Activated B cell treated with CpG ODN at 0.5 μM for 24 hours (primary cell): ENCODE measurements at regions not wholly inside any gene's neighbourhood (a gene's known extent, or its start where the extent isn't known, plus 50 kb on each side); places are given as distances from the start of the nearest gene placed in this dataset.

Source experiments
- ATAC-seq: fragments of 200-7000 bp; cut with Tn5 transposase; one replicate; pipeline ENCODE4 v1.10.0; 2021; ENCODE audit warnings: low read depth, mild to moderate bottlenecking, moderate library complexity
- CTCF ChIA-PET: fragments of 350-600 bp; sonication (Branson Sonifier 250); formaldehyde crosslinking; loops from one replicate; lab custom pipeline; 2021; ENCODE audit warnings: antibody characterized with exemption; lab: Charles Lee
- POLR2A ChIA-PET: fragments of 350-600 bp; sonication (Branson Sonifier 250); formaldehyde crosslinking; loops from one replicate; lab custom pipeline; 2021; ENCODE audit warnings: antibody characterized with exemption; lab: Charles Lee
- DNase-seq: peaks from one replicate; pipeline ENCODE4 v3.0.0; 2022
- H3K27ac Mint-ChIP-seq: one replicate; pipeline ENCODE4 v1.8.0; 2020; ENCODE audit warnings: mixed read lengths
- H3K27me3 Mint-ChIP-seq: one replicate; pipeline ENCODE4 v1.8.0; 2021; ENCODE audit warnings: mixed read lengths
- H3K36me3 Mint-ChIP-seq: one replicate; pipeline ENCODE4 v1.8.0; 2021; ENCODE audit warnings: low read depth, mixed read lengths
- H3K4me1 Mint-ChIP-seq: one replicate; pipeline ENCODE4 v1.8.0; 2021; ENCODE audit warnings: mixed read lengths
- H3K4me3 Mint-ChIP-seq: one replicate; pipeline ENCODE4 v1.8.0; 2020; ENCODE audit warnings: mild to moderate bottlenecking, mixed read lengths
- H3K9me3 Mint-ChIP-seq: one replicate; pipeline ENCODE4 v1.8.0; 2020; ENCODE audit warnings: mixed read lengths
- CTCF ChIP-seq: fragments of 200-600 bp; IDR thresholded peaks from one replicate; pipeline ENCODE4 v1.8.0; 2022; ENCODE audit warnings: antibody characterized with exemption, mild to moderate bottlenecking
- intact Hi-C: fragments of 100-400 bp; cut with micrococcal nuclease; formaldehyde crosslinking; loops from one replicate; pipeline ENCODE4 v1.15.1; 2024

DNA sequence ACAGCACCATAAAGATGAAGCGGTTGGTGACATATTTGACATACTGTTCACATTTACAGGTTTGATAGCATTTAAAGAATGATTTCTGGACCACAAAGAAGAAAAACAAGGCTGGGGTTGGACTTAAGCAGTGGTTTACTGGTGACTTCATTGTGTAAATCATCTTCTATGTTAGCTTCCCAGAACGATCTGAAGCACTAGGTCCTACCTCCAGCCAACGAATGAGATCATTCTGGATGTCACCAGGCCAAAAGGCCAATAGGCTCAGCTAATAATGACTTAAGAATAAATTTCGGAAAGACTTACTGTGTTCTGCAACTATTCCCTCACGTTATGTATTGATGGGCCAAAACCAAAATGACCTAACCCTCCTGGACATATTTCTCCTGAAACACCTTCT lies 675.3 kb upstream of the CCNG1 start:
- Mint-ChIP-seq H3K9me3 (peaks cover 8% of the 10 kb centered on the region), H3K4me3 (no peak overlapping the region), H3K4me1 (no peaks in the 10 kb centered on the region), H3K27ac (no peak overlapping the region), H3K36me3 (no peaks in the 10 kb centered on the region), H3K27me3 (no peaks in the 10 kb centered on the region)
- no peak for TF ChIP-seq CTCF
- ATAC-seq (no peak), DNase-seq (no peak)
- ChIA-PET POLR2A (no interaction called here), CTCF (no interaction called here)
- intact Hi-C loops = no loop called here

- ChIA-PET CTCF (no interaction called here), POLR2A (no interaction called here)
- no peaks in the 10 kb centered on the region for H3K4me1 Mint-ChIP-seq
- no peaks in the 10 kb centered on the region for H3K36me3 Mint-ChIP-seq
- H3K9me3 Mint-ChIP-seq = peaks cover 3% of the 10 kb centered on the region
- H3K27me3 Mint-ChIP-seq = no peaks in the 10 kb centered on the region
- no peak for DNase-seq
- intact Hi-C loops = no loop called here
- no peak for TF ChIP-seq CTCF
- ATAC-seq = no peak
- no peak overlapping the region for H3K4me3 Mint-ChIP-seq
- no peak overlapping the region for H3K27ac Mint-ChIP-seq
These were observed 668.4 kb upstream of the CCNG1 start for GRCh38 chr5:162769019-162769418.

GRCh38 chr5:162785673-162786072 lies 651.7 kb upstream of the CCNG1 start:
- H3K4me3 Mint-ChIP-seq = no peak overlapping the region
- H3K36me3 Mint-ChIP-seq = no peaks in the 10 kb centered on the region
- no peaks in the 10 kb centered on the region for H3K9me3 Mint-ChIP-seq
- no peak for TF ChIP-seq CTCF
- no peak overlapping the region for H3K27ac Mint-ChIP-seq
- ChIA-PET POLR2A (no interaction called here), CTCF (no interaction called here)
- DNase-seq (no peak), ATAC-seq (no peak)
- no peaks in the 10 kb centered on the region for H3K4me1 Mint-ChIP-seq
- intact Hi-C loops = no loop called here
- H3K27me3 Mint-ChIP-seq = no peaks in the 10 kb centered on the region

GRCh38 chr5:162786234-162786633 lies 651.2 kb upstream of the CCNG1 start:
- Mint-ChIP-seq H3K4me1 (no peaks in the 10 kb centered on the region), H3K27me3 (no peaks in the 10 kb centered on the region), H3K36me3 (no peaks in the 10 kb centered on the region), H3K9me3 (no peaks in the 10 kb centered on the region), H3K27ac (no peak overlapping the region), H3K4me3 (no peak overlapping the region)
- DNase-seq (no peak), ATAC-seq (no peak)
- no peak for TF ChIP-seq CTCF
- ChIA-PET POLR2A (no interaction called here), CTCF (no interaction called here)
- intact Hi-C loops = no loop called here

DNA sequence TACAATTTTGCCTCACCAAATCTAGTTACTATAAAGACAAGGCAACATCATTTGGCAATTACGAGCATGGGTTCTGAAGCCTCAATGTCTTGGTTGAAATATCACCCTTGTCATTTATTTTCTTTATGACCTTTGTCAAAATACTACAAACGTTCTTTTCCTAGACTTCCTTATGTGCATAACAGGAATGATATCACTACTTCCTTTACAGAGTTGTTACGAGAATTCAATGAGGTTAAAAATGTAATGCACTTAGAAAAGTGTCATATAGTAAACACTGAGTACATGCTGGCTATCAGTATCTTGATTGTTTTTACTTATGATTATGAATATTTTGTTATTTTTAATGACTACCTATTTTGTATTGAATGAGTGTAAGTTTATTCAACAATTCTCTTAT lies 640.9 kb upstream of the CCNG1 start:
- Mint-ChIP-seq H3K4me3 (no peak overlapping the region), H3K4me1 (no peaks in the 10 kb centered on the region), H3K9me3 (peaks cover 2% of the 10 kb centered on the region), H3K27ac (no peak overlapping the region), H3K27me3 (no peaks in the 10 kb centered on the region), H3K36me3 (no peaks in the 10 kb centered on the region)
- TF ChIP-seq CTCF = no peak
- intact Hi-C loops = no loop called here
- ATAC-seq (no peak), DNase-seq (no peak)
- ChIA-PET CTCF (no interaction called here), POLR2A (no interaction called here)
